HG02610 (cell line): ENCODE measurements at regions not wholly inside any gene's neighbourhood (a gene's known extent, or its start where the extent isn't known, plus 50 kb on each side); places are given as distances from the start of the nearest gene placed in this dataset.
"Not testable (repeated sequence)": the region's sequence is repeated elsewhere in the genome, so short reads cannot be mapped to it uniquely, and the experiment has no call there.

Source experiments
- ATAC-seq: cut with Tn5 transposase; IDR thresholded peaks from one replicate; pipeline ENCODE4 v1.9.1; 2021; ENCODE audit warnings: mild to moderate bottlenecking, moderate library complexity; ENCODE audit not compliant: unreplicated experiment

GRCh38 chr3:40878464-40878905, 320.8 kb upstream of the CTNNB1 start:
- no peak for ATAC-seq

- no peak for ATAC-seq
Observed at GRCh38 chr3:40885430-40885829, 313.9 kb upstream of the CTNNB1 start.

GRCh38 chr3:40886660-40887425, 312.5 kb upstream of the CTNNB1 start:
- no peak for ATAC-seq

GRCh38 chr3:40891186-40891585, 308.1 kb upstream of the CTNNB1 start:
- no peak for ATAC-seq

- no peak for ATAC-seq
Observed at GRCh38 chr3:40895109-40895508, 304.2 kb upstream of the CTNNB1 start.

- ATAC-seq, result no peak
Observed at GRCh38 chr3:40899286-40899712, 300.0 kb upstream of the CTNNB1 start.

- no peak for ATAC-seq
Observed at GRCh38 chr3:40901298-40901697, 298.0 kb upstream of the CTNNB1 start.

- no peak for ATAC-seq
Observed at GRCh38 chr3:40901796-40902195, 297.5 kb upstream of the CTNNB1 start.

- not testable (repeated sequence) for ATAC-seq
Observed at GRCh38 chr3:40907907-40908465, 291.3 kb upstream of the CTNNB1 start.

- ATAC-seq, result no peak
Observed at GRCh38 chr3:40908612-40909011, 290.7 kb upstream of the CTNNB1 start.

- ATAC-seq, result no peak
Observed at GRCh38 chr3:40911264-40911663, 288.0 kb upstream of the CTNNB1 start.

- no peak for ATAC-seq
Observed at GRCh38 chr3:40911928-40912327, 287.4 kb upstream of the CTNNB1 start.

GRCh38 chr3:40912461-40912860, 286.8 kb upstream of the CTNNB1 start:
- ATAC-seq, result no peak

GRCh38 chr3:40913192-40913591, 286.1 kb upstream of the CTNNB1 start:
- no peak for ATAC-seq

- no peak for ATAC-seq
Observed at GRCh38 chr3:40913641-40914040, 285.7 kb upstream of the CTNNB1 start.

- ATAC-seq, result no peak
Observed at GRCh38 chr3:40914475-40914874, 284.8 kb upstream of the CTNNB1 start.

GRCh38 chr3:40915346-40915865, 283.9 kb upstream of the CTNNB1 start:
- ATAC-seq, result no peak

- ATAC-seq, result no peak
Observed at GRCh38 chr3:40920041-40920440, 279.3 kb upstream of the CTNNB1 start.

- no peak for ATAC-seq
Observed at GRCh38 chr3:40921251-40921650, 278.1 kb upstream of the CTNNB1 start.

GRCh38 chr3:40923143-40923542, 276.2 kb upstream of the CTNNB1 start:
- ATAC-seq, result no peak

GRCh38 chr3:40923651-40924050, 275.7 kb upstream of the CTNNB1 start:
- no peak for ATAC-seq

GRCh38 chr3:40924559-40925141, 274.7 kb upstream of the CTNNB1 start:
- no peak for ATAC-seq
